ENCODE measurements at regions not wholly inside any gene's neighbourhood (a gene's known extent, or its start where the extent isn't known, plus 50 kb on each side); places are given as distances from the start of the nearest gene placed in this dataset.

DNA sequence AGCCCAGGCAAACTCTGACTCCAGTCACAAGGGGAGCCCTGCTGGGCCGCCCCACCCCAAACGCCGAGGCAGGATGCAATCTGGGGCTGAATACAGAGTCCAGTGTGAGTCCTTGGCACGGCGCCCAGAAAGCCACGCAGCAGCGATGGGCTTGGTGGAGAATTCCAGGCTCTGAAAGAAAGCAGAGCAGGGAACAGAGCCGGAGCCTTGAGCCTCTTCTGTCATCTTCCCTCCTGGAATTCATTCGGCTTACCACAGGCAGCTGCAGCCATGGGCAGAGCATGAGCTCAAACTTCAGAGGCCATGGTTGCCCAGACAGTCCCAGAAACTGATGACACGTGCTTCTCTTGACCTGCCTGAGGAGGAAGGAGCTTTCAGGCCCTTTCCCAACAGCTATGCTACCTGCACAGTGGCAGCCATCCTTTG lies 441.1 kb upstream of the JARID2 start:
- no peak for DNase-seq (ENCODE audit: low read depth in 1 of 2, low spot score in 1 of 2)
- H3K27me3 ChIP-seq (ENCODE audit: insufficient read depth, poor library complexity, severe bottlenecking): no peaks in the 10 kb centered on the region
- no peak overlapping the region for H3K27ac ChIP-seq (replicated peaks)
- no peak overlapping the region for H3K4me3 ChIP-seq (replicated peaks; ENCODE audit: insufficient read depth, low read length)
- TF ChIP-seq, protein P1, sequence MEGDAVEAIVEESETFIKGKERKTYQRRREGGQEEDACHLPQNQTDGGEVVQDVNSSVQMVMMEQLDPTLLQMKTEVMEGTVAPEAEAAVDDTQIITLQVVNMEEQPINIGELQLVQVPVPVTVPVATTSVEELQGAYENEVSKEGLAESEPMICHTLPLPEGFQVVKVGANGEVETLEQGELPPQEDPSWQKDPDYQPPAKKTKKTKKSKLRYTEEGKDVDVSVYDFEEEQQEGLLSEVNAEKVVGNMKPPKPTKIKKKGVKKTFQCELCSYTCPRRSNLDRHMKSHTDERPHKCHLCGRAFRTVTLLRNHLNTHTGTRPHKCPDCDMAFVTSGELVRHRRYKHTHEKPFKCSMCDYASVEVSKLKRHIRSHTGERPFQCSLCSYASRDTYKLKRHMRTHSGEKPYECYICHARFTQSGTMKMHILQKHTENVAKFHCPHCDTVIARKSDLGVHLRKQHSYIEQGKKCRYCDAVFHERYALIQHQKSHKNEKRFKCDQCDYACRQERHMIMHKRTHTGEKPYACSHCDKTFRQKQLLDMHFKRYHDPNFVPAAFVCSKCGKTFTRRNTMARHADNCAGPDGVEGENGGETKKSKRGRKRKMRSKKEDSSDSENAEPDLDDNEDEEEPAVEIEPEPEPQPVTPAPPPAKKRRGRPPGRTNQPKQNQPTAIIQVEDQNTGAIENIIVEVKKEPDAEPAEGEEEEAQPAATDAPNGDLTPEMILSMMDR (IDR thresholded peaks at IDR 0.05; ENCODE audit: insufficient read depth, low read length): no peak
- TF ChIP-seq POLR2AphosphoS5 (IDR thresholded peaks at IDR 0.05; ENCODE audit: low read depth) (no peak), GABPA (IDR thresholded peaks at IDR 0.05; ENCODE audit: low read depth) (no peak), SPI1 (IDR thresholded peaks at IDR 0.05; ENCODE audit: borderline replicate concordance, low read depth) (no peak)
- TF ChIP-seq, protein P2, sequence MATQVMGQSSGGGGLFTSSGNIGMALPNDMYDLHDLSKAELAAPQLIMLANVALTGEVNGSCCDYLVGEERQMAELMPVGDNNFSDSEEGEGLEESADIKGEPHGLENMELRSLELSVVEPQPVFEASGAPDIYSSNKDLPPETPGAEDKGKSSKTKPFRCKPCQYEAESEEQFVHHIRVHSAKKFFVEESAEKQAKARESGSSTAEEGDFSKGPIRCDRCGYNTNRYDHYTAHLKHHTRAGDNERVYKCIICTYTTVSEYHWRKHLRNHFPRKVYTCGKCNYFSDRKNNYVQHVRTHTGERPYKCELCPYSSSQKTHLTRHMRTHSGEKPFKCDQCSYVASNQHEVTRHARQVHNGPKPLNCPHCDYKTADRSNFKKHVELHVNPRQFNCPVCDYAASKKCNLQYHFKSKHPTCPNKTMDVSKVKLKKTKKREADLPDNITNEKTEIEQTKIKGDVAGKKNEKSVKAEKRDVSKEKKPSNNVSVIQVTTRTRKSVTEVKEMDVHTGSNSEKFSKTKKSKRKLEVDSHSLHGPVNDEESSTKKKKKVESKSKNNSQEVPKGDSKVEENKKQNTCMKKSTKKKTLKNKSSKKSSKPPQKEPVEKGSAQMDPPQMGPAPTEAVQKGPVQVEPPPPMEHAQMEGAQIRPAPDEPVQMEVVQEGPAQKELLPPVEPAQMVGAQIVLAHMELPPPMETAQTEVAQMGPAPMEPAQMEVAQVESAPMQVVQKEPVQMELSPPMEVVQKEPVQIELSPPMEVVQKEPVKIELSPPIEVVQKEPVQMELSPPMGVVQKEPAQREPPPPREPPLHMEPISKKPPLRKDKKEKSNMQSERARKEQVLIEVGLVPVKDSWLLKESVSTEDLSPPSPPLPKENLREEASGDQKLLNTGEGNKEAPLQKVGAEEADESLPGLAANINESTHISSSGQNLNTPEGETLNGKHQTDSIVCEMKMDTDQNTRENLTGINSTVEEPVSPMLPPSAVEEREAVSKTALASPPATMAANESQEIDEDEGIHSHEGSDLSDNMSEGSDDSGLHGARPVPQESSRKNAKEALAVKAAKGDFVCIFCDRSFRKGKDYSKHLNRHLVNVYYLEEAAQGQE (IDR thresholded peaks at IDR 0.05; ENCODE audit: insufficient replicate concordance, low read depth): no peak

DNA sequence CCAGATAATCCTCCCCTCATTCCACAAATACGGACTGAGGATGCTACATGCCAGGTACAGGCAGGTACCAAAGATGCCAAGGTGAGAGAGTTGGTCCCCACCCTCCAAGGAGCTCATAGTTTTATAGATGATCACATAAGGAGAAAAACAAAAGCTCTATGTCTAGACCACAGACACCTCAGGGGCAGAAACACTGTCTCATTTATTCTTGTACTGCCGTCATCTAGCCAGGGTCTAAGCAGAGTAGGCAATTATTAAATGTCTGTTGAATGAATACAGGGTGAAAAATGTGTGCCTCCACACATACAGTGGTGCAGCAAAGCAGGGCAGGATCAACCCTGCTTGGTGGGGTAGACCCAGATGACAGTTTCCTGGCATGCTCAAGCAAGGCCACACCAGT lies 439.8 kb upstream of the JARID2 start:
- no peaks in the 10 kb centered on the region for H3K27me3 ChIP-seq (ENCODE audit: insufficient read depth, poor library complexity, severe bottlenecking)
- H3K4me3 ChIP-seq (replicated peaks; ENCODE audit: insufficient read depth, low read length): no peak overlapping the region
- no peak for DNase-seq (ENCODE audit: low read depth in 1 of 2, low spot score in 1 of 2)
- no peak overlapping the region for H3K27ac ChIP-seq (replicated peaks)
- TF ChIP-seq, protein P2 (IDR thresholded peaks at IDR 0.05; ENCODE audit: insufficient replicate concordance, low read depth): no peak
- no peak for TF ChIP-seq GABPA (IDR thresholded peaks at IDR 0.05; ENCODE audit: low read depth)
- TF ChIP-seq SPI1 (IDR thresholded peaks at IDR 0.05; ENCODE audit: borderline replicate concordance, low read depth): no peak
- no peak for TF ChIP-seq POLR2AphosphoS5 (IDR thresholded peaks at IDR 0.05; ENCODE audit: low read depth)
- TF ChIP-seq, protein P1 (IDR thresholded peaks at IDR 0.05; ENCODE audit: insufficient read depth, low read length): no peak

DNA sequence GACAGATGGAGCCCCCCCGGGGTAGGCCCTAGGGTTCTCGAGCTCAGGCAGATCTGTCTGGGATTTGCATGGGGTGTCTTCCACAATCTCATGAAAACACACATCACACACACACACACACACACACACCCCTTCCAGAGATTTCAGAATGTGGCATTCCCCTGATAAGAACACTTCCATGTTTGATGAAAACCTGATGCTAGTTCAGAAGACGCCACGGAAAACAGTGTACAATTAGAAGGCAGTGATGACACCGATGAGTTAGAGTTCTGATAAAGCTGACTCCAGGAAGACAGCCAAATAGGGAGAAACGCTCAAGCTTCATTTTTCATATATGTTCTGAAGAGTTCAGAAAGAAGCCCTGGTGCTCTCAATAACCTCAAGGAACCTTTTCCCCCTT lies 438.7 kb upstream of the JARID2 start:
- Histone ChIP-seq H3K27me3 (ENCODE audit: insufficient read depth, poor library complexity, severe bottlenecking) (no peaks in the 10 kb centered on the region), H3K4me3 (replicated peaks; ENCODE audit: insufficient read depth, low read length) (no peak overlapping the region), H3K27ac (replicated peaks) (no peak overlapping the region)
- DNase-seq (ENCODE audit: low read depth in 1 of 2, low spot score in 1 of 2): no peak
- TF ChIP-seq, protein P1 (IDR thresholded peaks at IDR 0.05; ENCODE audit: insufficient read depth, low read length): no peak

DNA sequence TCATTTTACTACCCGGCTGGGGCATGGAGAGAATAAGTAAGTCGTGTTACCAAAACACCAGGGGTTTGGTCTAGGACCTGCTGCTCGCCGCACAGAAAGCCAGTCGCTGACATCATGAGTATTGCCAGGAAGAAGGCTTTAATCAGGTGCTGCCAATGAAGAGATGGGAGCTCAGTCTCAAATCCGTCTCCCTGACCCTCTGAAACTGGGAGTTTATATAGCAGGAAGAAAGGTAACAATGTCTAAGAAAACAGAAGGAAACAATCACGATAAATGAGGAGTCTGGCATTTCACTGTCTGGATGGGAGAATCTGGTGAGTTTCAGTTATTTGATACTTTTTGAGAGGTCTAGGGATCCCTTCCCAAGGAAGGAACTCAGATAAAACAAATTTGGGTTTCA lies 437.9 kb upstream of the JARID2 start:
- Histone ChIP-seq H3K27ac (replicated peaks) (no peak overlapping the region), H3K27me3 (ENCODE audit: insufficient read depth, poor library complexity, severe bottlenecking) (no peaks in the 10 kb centered on the region), H3K4me3 (replicated peaks; ENCODE audit: insufficient read depth, low read length) (no peak overlapping the region)
- TF ChIP-seq, protein P1 (IDR thresholded peaks at IDR 0.05; ENCODE audit: insufficient read depth, low read length): no peak
- TF ChIP-seq SPI1 (IDR thresholded peaks at IDR 0.05; ENCODE audit: borderline replicate concordance, low read depth) (no peak), GABPA (IDR thresholded peaks at IDR 0.05; ENCODE audit: low read depth) (no peak), POLR2AphosphoS5 (IDR thresholded peaks at IDR 0.05; ENCODE audit: low read depth) (no peak)
- TF ChIP-seq, protein P2 (IDR thresholded peaks at IDR 0.05; ENCODE audit: insufficient replicate concordance, low read depth): no peak
- no peak for DNase-seq (ENCODE audit: low read depth in 1 of 2, low spot score in 1 of 2)

All from HL-60 (cell line).